Activated CD4-positive, alpha-beta T cell treated with anti-CD3 and anti-CD28 coated beads for 24 hours (primary cell): ENCODE measurements at regions not wholly inside any gene's neighbourhood (a gene's known extent, or its start where the extent isn't known, plus 50 kb on each side); places are given as distances from the start of the nearest gene placed in this dataset.

Source experiments
- DNase-seq, 2 donors: peaks; one replicate each; pipeline ENCODE4 v3.0.0-alpha.2; 2020; ENCODE audit warnings: low read depth in 2 of 2

DNA sequence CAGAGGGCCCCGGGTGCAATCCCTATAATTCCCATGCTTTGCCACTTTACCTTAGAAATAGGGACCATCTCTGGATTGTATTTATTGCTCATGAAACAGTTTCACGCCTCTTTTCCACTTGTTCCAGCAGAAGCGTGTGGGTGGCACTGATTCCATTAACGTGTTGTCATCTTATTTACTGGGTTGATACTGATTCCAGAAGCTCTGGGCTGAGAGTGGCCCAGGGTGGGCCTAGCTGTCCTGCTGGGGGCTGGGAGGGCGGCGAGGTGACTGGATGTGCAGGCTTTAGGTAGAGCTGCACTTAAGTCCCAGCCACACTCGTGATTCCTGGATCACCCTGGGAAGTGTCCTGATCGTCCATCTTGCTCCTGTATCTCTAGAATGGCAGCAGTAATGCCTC is 155.0 kb downstream of the TEX29 start:
- no peak for DNase-seq

GRCh38 chr13:111476197-111476596 is 155.8 kb downstream of the TEX29 start:
- no peak for DNase-seq

DNA sequence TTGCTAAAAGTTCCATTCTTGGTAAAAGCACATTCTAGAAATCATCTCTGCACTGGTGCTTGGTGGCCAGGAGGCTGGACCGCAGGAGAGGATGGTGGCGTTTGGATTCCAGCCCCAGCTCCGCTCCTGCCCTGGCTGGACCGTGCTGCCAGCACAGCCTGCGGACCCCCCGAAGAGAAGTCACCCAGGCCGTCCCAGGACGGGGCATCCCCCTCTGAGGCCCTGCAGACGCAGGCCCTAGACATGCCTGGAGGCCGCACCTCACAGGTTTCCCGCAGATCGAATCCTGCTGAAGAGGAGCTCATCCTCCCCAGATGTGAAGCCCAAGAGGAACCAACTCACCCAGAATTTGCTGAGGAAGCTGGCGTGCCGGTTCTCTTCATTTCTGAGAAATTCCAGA is 159.0 kb downstream of the TEX29 start:
- DNase-seq = no peak

DNA sequence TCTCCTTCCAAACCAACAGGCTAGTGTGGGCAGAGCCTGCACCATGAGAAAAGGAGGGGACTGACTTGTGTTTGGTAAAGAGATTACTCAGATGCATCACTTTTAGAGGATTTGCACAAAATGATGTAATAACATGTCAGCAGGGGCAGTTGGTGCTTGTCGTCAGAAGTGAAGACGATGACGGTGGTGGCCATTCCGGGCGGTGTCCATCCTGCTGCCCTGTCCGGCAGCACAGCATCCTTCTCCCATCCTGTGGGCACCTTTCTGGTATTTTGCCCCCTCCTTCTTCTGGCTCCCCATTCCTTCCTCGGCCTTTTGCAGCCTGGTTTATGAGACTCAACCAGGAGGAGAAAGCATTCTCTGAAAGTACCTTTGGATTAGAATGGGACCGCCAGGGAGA is 160.1 kb downstream of the TEX29 start:
- no peak for DNase-seq

GRCh38 chr13:111480976-111481375 is 160.5 kb downstream of the TEX29 start:
- no peak for DNase-seq

- no peak for DNase-seq
Observed at GRCh38 chr13:111482126-111482525, 161.7 kb downstream of the TEX29 start.

- no peak for DNase-seq
Observed at GRCh38 chr13:111482806-111483620, 162.6 kb downstream of the TEX29 start.

DNA sequence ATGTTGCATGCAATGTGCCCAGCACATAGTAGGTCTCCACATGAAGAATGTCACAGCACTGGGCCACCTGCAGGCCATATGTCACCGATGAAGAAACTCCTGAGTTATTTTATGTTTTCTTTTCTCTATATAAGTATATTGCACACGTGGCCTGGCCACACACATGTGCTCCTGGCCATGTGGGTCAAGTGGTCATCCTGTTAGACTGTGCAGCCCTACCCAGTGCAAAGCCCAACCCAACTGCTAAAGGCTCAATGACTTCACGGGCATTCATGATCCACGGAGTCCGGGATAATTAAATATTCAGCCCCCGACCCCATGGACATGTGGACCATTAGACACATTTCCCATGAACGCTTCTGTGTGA is 163.2 kb downstream of the TEX29 start:
- DNase-seq = no peak

DNA sequence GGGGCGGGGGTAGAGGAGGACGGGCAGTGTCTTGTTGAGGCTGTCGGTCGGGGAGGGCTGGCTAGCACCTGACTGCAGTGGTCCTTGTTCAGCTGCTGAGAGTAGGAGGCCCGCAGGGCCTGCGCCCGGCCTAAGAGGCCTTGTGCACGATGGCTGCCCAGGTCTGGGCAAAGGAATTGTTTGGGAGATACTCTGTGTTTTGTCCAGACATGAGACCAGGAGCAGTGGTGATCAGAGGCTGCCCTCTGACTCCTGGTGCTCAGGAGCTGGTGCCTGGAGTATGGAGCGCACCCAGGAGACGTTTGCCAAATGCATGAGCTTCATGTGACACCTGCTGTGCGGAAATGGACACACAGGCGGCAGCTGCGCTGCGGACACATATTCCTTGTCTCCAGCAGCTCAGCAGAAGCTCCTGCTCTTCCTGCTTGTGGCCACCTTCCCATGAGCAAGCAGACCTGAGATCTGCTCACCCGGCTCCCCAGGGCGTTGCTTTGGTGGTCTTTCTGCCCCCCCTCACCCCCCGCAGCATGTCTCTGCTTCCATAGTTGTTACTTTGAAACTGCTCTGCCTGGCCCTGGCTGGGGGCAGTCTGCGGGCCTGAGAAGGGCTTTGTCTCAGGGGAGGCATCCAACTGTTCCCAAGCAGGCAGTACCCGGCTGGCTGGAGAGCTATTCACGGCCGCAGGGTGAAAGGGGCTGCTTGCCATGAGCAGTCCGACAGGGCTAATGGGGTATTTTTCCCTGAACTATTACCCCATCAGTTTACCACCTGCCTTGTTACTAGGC is 163.9 kb downstream of the TEX29 start:
- DNase-seq = no peak

GRCh38 chr13:111484959-111485358 is 164.5 kb downstream of the TEX29 start:
- no peak for DNase-seq

DNA sequence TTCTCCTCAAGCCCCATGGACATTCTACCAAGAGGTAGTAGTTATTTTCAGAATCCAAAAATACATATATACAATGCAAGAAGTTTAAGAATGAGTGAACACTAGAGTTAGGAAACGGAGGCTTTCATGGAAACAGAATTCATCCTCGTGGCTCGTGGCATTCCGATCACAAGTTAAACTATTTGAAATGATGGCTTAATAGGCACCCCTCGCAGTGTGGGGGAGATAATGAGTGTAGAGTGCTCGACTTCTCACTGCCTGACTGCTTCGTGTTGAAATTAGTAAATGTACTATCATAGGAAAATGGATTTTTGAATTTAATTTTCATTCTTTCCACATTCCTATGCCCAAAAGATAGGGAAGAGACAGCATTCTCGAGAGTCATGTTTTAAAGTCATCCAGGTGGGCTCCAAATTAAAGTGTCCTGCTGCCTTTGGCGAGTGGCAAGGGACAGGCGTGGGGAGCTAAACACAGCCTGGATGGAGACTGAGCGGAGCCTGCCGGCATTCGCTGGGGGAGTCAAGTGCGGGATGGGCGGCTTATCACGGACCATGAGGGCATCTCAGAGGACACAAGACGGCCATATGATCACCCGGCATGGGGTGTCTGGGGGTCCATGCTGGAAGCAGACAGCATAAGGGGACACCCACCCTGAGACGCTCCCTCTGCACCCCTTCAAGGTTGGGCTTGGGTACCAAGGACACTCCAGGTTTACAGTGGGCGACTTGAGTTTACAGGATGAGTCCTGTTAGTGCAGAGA is 165.2 kb downstream of the TEX29 start:
- no peak for DNase-seq

DNA sequence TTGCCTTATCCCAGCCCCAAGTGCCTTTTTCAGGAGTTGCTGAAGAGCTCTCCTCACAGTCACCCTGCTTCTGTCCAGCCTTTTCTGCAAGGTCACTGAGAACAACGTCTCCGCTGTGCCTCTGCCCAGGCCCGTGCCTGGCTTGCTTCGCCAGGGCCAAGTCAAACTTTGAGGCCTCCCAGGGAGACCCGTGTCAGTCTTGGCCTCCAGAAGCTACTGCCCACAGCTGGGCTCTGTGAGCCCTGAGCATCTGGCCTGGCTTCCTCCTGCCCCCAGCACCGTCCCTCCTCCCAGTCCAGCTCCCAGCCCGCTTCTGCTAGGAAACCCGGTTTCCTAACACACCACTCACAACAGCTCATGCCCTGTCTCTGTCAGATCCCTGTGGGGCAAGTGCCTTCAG is 165.9 kb downstream of the TEX29 start:
- no peak for DNase-seq

- DNase-seq = no peak
Observed at GRCh38 chr13:111486801-111487200, 166.4 kb downstream of the TEX29 start.

DNA sequence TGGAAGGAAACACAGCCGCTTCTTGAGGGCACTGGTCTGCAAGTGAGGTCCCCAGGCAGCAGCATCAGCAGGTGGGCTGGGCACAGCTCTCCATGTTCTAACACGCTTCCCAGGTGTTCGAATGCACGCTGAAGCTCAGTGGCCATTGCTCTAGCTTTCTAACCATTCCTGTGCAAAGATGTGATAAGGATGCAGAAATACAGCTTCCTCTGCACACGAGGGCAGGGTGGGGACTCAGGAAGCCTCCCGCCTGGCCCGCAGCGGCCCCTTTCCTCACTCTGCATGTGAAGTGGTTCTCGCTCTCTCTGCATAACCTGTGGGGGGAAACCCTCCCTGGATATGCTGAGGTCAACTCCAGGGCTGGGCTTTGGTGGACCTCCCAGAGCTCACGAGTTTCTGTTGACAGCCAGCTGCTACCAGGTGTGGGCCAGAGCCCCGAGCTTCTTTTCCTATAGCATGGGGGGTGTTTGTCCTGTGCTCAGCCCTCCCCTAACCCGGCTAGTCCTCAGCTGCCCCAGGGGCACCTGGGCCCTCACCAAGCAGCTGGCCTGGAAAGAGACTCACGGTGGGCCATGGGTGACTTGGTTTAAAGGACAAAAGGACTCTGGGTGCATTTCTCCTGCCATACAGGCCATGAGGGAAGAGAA is 168.2 kb downstream of the TEX29 start:
- DNase-seq = no peak

- no peak for DNase-seq
Observed at GRCh38 chr13:111489301-111489700, 168.9 kb downstream of the TEX29 start.

GRCh38 chr13:111490611-111491010 is 170.2 kb downstream of the TEX29 start:
- DNase-seq = no peak

- no peak for DNase-seq
Observed at GRCh38 chr13:111491021-111491420, 170.6 kb downstream of the TEX29 start.

GRCh38 chr13:111491659-111492058 is 171.2 kb downstream of the TEX29 start:
- DNase-seq = no peak

DNA sequence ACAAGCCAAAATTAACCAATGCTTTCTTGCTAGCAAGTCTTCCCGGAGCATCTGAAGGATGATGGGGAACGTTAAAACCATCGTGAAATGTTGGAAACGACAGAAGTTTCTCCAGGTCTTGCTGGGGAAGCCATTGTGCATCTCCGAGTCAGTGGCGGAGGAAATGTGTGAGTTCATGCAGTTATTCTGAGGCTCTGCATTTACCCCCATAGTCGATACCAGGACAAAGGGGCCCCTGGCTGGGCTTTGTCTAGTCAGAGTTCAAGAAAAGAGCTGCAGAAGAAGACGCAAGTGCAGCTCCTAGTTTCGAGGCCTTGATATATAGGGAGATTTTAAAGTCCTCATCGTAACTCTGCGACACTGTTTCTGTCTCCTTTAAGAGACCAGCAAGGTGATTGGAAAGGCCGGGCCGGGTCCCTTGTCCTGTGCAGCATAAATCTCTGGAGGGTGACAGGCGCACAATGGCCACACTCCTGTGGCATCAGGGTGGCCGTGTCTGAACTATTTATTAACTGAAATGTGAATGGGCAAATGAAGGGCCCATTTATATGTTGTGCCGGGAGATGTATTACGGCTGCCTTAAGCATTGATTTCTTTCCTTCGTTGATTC is 172.0 kb downstream of the TEX29 start:
- DNase-seq = no peak

DNA sequence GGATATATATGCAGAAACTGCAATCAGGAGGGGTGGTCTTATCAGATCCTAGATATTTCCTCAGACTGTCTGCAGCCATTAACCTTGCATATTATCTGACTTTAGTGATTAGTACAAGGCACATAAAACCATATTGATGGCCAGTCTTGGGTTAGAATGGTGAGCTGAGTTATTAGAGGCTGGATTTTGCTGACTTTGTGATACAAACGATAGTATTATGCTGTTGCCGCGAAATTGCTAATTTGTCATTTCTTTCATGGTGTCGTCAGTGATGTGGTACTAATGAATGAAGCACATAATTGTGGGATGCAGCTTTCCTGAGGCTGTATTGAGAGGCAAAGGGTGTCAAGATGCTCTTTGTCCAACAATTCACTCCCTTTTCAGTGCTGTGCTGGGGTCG is 172.5 kb downstream of the TEX29 start:
- no peak for DNase-seq

GRCh38 chr13:111493468-111493867 is 173.0 kb downstream of the TEX29 start:
- DNase-seq = no peak

- no peak for DNase-seq
Observed at GRCh38 chr13:111494641-111495040, 174.2 kb downstream of the TEX29 start.
